Activated CD4-positive, alpha-beta T cell treated with anti-CD3 and anti-CD28 coated beads, Interleukin-10, Interleukin-2, amounts not matched to agents 100 ng/mL and 50 ng/mL, durations not matched to agents 16 hours and 8 hours (primary cell): ENCODE measurements at regions not wholly inside any gene's neighbourhood (a gene's known extent, or its start where the extent isn't known, plus 50 kb on each side); places are given as distances from the start of the nearest gene placed in this dataset.

Source experiments
- DNase-seq: peaks from one replicate; pipeline ENCODE4 v3.0.0-alpha.2; 2020

DNA sequence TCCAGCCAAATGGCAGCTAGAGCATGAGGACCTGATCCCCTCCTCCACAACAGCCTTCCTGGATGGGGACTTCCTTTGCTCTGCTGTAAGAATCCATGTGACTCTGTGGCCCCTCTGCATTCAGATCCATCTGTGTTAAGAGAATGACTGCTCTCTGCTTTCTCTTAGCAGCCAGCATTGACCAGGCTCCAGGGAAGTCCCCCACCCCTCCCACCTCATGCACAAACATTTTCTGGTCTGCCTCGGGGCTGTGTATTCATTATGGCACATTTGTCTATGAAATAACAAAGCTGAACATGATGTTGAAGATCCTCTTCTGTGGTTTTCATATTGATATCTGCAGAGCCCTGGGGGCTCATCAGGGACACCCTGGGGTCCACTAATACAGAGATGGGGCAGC, 201.7 kb downstream of the NUAK1 start:
- DNase-seq: no peak

DNA sequence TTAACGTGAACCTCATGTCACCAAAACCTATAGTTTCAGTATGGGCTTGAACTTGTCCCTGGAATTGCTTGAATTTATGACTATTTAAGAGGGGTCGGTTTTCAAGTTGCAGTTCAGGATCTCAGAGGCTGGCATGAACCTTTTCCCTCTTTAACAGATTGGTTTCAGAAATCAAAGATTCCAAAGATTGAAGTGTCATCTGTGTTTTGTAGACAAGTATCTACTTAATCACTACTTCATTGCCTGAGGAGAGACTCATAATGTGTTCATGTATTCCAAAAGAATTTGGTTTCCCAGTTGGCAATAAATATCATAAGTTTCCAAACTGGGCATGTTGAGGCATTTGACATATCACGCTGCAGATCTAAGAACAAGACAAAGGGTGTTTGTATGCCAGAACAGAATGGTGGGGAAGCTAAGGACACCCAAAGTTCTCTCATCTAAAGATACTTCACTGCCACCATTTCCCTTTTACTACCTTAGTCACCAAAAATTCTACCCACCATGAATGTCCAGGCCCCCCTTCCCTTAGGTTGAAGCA, 199.5 kb downstream of the NUAK1 start:
- no peak for DNase-seq

DNA sequence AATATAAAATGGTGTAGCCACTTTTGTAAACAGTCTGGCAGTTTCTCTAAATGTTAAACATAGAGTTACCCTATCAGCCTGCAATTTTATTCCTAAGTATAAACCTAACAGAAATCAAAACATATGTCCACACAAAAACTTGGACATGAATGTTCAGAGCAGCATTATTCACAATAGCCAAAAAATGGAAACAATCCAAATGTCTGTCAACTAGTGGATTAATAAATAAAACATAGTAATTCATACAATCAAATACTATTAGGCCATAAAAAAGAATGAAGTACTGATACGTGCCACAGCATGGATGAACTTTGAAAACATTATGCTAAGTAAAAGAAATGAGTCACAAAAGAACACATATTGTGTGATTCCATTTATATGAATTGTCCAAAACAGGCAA, 196.5 kb downstream of the NUAK1 start:
- no peak for DNase-seq

DNA sequence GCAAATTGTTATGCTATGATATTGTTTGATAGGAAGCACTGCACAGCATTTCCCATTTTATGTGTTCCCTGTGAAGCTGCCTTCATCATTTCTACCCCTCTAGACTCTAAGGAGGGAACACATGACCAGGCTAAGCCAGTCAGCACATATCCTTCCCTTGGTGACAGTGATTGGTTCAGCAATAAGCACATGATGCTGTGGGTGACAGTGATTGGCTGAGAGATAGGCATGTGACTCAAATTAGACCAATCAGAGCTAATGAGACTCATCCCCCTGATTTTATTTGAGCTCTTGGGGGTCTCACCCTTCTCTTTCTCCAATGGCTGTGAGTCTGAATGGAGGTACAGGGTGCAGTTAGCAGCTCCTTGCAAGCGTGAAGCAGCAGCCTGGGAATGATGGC, 195.2 kb downstream of the NUAK1 start:
- no peak for DNase-seq

DNA sequence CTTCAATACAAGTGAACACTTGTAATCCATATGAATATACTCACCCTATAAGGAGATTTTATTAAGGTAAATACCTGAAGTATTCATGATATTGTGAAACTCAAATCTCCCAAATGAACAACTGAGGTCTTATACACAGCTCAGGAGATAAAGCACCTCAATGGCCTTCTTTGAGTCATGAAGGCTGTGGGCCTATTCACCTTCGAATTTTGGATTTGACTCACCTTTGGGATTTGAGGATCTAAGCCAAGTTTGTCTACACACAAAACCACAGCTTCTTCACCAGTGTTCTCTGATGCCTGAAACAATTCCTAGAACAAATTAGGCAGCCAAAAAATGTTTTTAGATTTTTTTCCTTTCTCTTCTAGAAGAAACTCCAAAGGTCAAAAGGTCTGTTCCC, 194.1 kb downstream of the NUAK1 start:
- no peak for DNase-seq

DNA sequence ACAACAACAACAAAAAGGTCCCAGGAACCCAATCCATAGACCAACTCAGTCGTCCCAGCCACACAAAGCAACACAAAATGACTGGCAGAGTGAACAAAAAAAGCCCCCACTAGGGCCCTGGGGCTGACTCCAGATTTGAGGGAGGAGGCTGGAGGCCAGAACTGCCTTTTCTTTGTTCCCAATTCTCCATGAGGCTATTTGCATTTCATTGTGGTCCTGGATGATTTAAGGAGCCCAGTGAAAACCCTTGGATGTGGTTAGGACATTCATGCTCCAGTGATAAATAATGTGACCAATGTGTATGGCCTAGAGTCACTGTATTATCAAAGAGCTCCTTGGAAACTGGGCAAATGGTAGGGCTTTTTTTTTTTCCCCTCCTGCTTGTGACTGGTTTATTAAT, 192.9 kb downstream of the NUAK1 start:
- no peak for DNase-seq

DNA sequence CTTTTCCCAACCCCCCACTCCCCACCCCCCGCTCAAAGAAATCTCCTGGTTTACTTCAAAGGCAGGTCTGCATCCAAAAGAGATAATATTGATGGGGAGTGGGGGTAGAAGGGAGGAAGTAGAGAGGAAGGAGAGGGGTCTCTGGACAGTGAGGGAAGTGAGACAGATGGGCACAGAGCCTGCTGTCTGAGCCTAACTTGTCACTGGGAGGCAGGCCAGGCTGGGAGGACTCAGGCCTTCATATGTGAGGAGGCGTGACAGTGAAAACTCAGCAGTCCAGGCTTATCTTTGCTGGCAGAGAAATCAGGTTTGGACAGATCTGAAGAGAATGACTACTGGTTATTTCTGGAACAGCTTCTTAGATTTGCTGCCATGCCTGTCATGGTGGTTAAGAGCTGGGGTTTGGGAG, 192.3 kb downstream of the NUAK1 start:
- DNase-seq: no peak

DNA sequence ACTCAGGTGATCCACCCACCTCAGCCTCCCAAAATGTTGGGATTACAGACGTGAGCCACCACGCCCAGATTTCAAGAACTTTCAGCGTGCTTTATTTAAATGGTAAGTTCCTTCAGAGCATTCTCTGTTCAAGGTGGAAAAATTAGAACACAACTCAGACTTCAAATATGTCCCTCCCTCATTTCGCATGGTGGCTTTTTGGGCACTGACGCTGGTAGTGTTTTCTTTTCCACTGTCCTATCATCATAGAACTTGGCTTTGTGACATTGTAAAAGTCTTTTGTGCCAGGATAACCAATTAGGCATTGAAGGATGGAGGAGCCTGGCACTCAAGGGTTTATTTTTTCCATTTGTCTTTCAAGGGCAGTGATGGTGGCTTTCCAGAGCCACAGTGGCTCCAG, 190.8 kb downstream of the NUAK1 start:
- no peak for DNase-seq

DNA sequence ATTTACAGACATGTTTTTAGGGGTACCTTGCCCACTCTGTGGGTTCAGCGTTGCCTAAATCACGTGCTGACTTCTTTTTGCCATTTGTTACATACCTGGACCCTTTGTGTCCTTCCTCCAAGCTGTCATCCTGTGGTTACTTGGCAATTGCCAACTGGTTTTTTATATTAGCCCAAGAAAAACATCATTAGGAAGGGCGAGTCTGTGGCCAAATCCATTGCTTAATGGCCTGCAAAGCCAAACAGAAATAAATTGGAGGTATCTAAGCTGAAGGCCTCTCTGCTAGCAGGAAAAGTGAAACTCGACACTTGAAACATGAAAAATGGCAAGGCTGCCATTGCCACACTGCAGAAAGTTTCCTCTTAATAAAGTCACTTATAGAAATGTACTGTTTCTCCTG, 190.4 kb downstream of the NUAK1 start:
- DNase-seq: no peak

DNA sequence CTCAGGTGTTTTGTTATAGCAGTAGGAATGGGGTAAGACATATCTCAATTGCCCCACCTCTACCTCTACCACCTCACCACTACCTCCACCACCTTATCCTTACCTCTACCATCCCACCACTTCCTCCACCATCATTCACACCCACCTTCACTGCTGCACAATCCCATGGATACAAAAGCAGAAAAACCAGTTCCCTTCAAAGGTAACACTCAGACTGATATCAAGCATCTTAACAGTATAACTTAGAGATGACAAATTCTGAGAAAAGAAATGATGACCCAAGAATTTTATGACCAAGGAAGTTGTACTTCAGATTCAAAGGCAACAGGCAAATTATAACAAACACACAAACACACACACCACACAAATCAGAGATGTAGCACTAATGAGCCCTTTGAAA, 189.4 kb downstream of the NUAK1 start:
- DNase-seq: no peak

DNA sequence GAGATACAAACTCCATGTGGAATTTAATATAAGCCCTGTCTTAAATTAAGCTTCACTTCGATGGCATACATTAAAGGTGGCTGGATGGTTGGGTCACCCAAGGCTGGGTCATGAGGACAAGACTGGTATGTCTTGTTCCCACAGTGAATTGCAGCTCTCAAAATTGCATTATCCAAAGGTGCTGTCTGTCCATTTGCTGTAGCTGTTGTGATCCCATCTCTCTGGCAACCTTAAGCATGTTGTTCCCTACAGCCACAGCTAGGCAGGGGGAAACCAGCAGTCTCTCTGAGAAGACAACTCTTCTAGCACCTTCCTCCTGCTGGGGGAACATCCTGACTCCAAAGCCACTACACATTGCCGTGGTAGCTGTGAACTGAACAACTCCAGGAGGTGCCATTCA, 187.0 kb downstream of the NUAK1 start:
- DNase-seq: no peak

DNA sequence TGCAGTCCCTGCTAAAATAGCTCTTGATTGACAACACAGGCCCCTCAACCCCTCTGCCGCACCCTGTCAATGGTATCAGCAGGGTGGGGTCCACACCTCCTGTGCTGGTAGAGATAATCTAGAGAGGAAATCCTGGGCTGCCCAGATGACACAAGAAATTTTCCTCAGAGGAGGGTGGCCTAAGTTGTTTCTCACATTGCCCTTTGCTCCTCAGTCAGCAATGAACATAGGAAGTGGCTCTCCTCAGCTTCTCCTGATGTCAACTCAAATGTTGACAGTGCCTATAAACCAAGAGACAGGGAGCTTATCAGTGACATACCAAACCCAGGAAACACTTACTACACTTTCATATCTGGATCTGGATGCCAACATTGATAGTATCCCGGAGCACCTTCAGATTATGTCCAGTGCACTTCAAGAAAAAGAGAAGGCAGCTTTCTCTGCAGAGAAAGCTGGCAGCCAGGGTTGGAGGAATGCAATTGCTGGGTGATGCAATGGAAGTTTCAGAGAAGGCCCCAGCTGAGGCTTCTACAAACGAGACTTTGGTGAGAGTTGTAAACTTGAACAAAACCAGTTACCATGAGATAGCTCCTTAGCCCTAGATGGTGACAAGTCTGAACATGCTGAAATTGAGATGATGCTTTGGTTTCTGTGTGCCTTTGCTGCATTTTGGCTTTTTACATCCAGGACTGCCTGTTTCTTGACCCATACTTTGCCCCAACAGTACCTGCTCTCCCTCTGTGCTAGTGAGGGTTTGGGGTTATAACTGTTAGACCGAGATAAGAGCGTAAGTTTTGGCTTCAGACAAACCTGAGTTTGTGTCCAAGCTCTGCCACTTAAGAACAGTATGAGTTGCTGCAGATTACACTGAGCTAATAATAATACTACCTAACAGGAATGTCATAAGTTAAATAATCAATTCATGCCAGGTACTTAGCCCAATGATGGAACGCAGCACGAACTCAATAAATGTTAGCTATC, 183.5 kb downstream of the NUAK1 start:
- DNase-seq: no peak

DNA sequence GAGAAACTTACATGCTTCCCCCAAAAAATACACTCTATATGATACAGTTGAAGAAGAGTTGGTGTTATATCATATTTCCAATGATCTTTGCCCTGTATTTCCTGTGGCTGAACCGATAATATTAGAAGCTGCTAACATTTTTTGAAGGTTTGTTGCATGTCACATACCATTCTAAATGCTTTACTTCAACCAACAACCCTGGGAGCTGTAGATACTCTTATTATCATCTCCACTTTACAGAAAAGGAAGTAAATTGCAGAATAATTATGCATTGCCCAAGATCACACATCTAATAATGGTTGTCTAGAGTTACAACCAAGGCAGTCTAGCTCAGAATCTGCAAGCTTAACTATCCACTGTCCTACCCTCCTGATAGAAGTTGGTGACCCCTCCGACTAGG, 182.8 kb downstream of the NUAK1 start:
- DNase-seq: no peak

DNA sequence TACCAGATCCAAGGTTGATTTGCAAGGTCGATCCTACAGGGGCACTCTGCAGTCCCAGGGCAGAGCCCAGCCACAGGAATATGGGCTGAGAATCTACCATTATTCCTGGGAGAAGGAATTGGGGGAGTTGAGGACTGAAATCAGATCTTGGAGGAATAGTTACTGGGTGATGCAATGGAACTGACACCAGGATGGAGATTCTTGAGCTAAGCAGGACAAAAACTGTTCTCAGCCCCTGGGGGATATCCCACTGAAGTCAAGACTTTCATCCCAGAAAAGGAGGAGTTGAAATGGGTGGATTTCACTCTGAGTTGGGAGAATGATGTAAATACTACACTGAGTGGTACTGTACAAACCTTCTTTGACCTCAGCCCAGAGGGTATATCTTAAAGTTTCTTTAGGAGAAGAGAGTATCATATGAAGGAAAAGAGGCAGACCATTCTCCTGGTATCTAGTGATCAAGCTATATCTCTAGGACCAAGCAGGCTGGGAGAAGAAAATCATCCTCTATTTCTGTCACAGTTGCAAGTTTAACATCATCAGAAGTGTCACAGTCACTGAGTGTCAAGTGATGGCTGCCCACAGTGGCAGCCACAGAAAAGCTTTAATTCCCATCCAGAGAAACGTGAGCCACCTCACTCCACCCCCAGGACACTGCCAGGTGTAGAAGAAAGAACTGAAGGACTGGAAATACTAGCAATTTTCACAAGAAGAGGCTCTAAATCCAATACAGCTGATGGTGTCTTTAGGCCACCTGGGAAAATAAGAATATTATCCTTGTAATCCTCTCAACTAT, 181.9 kb downstream of the NUAK1 start:
- DNase-seq: no peak

DNA sequence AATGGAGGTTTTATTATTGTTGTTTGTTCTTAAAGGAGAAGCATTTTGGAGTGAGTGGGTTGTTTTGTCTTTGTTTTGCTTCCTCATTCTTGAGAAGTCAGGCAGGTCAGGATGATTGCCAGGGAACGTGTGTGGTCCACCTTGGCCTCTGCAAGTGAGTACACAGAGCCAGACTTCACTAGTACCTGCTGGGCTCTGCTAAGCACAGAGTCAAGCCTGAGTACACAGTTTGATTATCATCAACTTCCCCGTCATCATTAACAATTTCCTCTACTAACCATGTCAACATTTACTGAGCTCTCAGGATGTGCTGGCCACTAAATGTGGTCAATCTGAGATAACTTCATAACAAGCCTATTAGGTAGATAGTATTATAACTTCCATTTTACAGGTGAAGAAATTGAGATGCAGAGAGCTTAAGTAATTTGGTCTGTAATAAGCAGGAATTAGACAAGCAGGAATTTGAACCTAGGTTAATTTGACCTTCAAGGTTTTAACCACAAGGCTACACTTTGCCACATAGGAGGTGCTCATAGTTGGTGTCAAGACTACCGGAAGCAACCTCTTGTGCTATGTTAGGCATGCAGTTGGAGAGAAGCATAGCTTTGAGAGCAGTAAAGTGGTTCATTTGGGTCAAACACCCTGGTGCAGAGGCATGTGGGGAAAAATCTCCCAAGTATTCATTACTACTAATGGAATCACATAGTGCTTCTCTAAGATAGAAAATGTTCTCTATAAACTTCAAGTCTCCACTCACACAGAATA, 178.3 kb downstream of the NUAK1 start:
- no peak for DNase-seq

DNA sequence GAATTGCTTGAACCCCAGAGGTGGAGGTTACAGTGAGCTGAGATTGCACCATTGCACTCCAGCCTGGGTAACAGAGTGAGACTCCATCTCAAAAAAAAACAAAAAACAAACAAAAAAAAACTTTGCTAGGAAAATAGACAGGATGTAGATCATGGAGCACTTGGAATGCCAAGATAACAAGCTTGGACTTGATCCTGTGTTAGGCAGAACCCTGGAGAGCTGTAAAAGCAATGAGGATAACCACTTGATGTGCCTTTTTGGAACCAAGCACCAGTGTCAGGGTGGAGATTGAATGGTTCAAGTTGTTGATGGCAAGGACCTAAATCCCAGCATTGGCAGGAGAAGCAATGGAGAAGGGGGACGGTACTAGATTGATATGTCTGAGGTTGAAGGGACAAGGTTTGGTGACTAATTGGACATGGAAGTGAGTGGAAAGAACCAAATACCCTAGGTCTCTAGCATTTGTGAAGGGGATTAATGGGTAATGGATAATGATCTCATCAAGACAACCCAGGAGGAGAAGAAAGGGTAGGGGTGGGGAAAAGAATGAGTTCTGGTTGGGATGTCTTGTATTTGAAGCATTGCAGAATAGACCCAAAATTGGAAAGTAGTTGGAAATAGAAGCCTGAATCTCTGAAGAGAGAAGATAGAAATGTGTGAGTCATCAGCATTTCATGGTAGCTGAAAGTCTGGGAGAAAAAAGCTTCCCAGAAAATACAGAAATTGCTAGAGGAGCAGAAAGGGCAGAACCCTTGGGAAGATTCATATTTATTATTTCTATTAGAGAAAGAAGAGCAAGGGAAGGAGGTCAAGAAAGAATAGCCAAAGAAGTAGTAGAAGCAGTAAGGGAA, 176.7 kb downstream of the NUAK1 start:
- no peak for DNase-seq

DNA sequence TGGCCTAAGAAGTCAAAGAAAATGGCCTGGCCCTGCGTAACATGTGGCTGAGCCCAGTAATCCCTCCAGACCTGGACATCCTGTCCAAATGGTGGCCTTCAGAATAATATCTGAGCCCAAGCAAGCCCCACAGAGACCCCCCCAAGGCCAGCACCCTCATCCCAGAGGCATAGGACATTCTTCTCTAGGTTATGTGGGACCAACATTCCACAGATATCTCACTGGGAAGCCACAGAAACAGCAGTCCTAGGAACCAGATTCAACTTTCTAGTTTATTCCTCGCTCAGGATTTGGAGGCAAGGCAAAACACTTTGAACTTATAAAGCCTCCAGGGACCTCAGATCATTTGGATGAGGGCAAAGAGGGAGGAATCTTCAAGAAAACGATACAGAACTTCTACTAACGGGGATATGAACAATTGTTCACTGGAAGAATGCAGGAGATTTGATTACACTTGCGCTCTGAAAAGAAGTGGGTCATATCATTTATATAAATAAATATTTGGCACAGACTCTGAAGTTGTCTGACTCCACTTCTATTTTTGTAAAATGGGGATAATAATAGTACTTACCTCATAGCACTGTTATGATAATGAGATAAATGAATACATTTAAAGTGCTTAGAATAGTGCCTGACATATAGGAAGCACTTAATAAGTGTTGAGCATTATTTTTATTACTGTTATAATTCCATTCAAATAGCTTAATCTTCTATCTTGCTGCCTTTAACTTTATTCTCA, 171.5 kb downstream of the NUAK1 start:
- DNase-seq: no peak

DNA sequence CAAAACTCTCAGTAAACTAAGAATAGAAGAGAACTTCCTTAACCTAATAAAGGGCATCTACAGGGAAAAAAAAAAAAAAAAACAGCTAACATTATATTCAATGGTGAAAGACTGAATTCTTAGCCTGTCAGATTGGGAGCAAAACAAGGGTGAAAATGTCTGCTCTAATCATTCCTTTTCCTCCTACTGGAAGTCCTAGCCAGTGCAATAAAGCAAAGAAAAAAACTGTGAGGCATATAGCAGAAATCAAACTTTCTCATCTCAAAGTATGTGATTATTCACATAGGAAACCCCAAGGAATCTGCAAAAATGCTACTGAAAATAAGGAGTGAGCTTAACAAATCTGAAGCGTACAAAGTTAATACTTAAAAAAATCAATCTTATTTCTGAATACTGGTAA, 170.7 kb downstream of the NUAK1 start:
- no peak for DNase-seq

DNA sequence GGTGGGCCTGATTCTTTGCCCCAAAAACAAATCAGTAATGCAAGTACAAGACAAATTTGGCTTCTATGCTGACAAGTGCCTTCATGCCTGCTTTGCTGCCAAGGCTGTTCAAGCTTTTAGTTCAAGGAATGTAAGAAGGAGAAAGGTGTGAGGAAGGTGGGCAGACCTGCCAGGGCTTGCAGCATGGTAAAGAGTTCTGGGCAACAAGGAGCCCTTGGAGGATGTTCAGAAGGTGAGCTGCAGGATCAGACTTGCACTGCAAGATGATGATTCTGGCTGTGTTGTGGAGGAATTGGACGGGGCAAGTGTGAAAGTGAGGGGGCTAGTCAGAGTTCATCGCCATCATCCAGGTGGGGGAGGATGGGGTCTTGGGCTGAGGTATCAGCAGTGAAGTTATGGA, 167.9 kb downstream of the NUAK1 start:
- no peak for DNase-seq

DNA sequence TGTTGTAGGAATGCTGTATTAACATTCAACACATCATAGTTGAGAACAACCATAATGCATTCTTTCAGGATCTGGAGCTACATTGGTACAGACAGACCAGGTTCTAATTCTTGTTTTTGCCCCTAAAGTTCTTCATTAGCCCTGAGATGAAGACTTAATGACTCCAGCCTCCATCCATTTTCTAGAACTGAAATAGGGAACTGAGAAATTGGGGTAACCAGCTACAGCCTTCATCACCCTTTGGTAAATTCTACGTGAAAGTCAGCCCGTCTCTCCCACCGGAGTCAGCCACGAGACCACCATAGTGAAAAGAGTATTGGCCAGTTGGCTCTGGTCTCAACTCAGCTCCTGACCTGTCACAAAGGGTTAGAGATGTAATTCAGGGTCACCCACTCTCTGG, 164.0 kb downstream of the NUAK1 start:
- DNase-seq: no peak

DNA sequence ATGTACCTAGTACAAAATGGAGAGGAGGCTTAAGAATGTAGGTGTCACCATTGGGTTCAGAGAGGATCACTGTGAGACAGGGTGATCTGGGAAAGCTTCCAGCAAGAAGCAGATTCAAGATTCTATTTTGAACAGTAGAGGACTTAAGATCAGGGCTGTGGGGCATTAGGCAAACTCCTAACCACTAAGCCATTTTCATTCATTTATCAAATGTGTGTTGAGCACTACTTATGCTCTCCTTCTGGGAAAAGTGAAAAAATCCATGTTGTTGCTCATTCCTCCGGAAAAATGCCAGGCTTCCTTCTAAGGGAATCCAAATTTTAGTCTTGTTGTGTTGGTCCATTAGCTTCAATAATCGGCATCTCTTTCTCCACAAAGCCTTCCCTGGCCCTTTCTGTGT, 163.4 kb downstream of the NUAK1 start:
- no peak for DNase-seq
